WTC11 (cell line): ENCODE measurements at regions not wholly inside any gene's neighbourhood (a gene's known extent, or its start where the extent isn't known, plus 50 kb on each side); places are given as distances from the start of the nearest gene placed in this dataset.

Experiments
- ATAC-seq: fragments of 200-7000 bp; cut with Tn5 transposase; 2 replicates; pipeline ENCODE4 v1.10.0; 2021; ENCODE audit warnings: mild to moderate bottlenecking, moderate library complexity
- CTCF ChIA-PET: fragments of 300-600 bp; sonication (Branson Sonifier 250); formaldehyde crosslinking; loops from one replicate; lab custom pipeline; 2021; ENCODE audit warnings: antibody characterized with exemption; lab: Charles Lee
- POLR2A ChIA-PET: fragments of 350-600 bp; sonication (Branson Sonifier 250); formaldehyde crosslinking; loops from one replicate; lab custom pipeline; 2021; ENCODE audit warnings: antibody characterized with exemption; lab: Charles Lee
- DNase-seq: peaks from one replicate; pipeline ENCODE4 v3.0.0; 2021; ENCODE audit warnings: low spot score
- H3K27ac Mint-ChIP-seq: 2 replicates; pipeline ENCODE4 v1.8.0; 2021; ENCODE audit warnings: mixed read lengths
- H3K27me3 Mint-ChIP-seq: 2 replicates; pipeline ENCODE4 v1.8.0; 2021; ENCODE audit warnings: low read depth, mild to moderate bottlenecking, moderate library complexity, mixed read lengths
- H3K36me3 Mint-ChIP-seq: 2 replicates; pipeline ENCODE4 v1.8.0; 2021; ENCODE audit warnings: mixed read lengths
- H3K4me1 Mint-ChIP-seq: 2 replicates; pipeline ENCODE4 v1.8.0; 2022; ENCODE audit warnings: mixed read lengths
- H3K4me3 Mint-ChIP-seq: 2 replicates; pipeline ENCODE4 v1.8.0; 2021; ENCODE audit warnings: mild to moderate bottlenecking, moderate library complexity, mixed read lengths
- H3K9me3 Mint-ChIP-seq: 2 replicates; pipeline ENCODE4 v1.8.0; 2021; ENCODE audit warnings: mixed read lengths
- ATF1 ChIP-seq: sonication (generic); formaldehyde crosslinking; IDR thresholded peaks from 2 replicates; pipeline ENCODE4 v1.8.1; 2023; ENCODE audit warnings: mild to moderate bottlenecking, moderate library complexity, missing genetic modification reagents
- CREM ChIP-seq: sonication (generic); formaldehyde crosslinking; IDR thresholded peaks from 2 replicates; pipeline ENCODE4 v1.8.1; 2022; ENCODE audit warnings: mild to moderate bottlenecking, missing genetic modification reagents, moderate library complexity
- EMX1 ChIP-seq: fragments of 250-450 bp; sonication (Bioruptor Pico); IDR thresholded peaks from 2 replicates; pipeline ENCODE4 v1.8.0; 2021; ENCODE audit warnings: mild to moderate bottlenecking
- ESRRA ChIP-seq: sonication (generic); formaldehyde crosslinking; IDR thresholded peaks from 2 replicates; pipeline ENCODE4 v1.8.1; 2022; ENCODE audit warnings: mild to moderate bottlenecking, missing genetic modification reagents, borderline replicate concordance
- FOXP1 ChIP-seq: sonication (generic); formaldehyde crosslinking; IDR thresholded peaks from 2 replicates; pipeline ENCODE4 v1.8.0; 2022; ENCODE audit warnings: missing genetic modification reagents, mild to moderate bottlenecking, moderate library complexity, borderline replicate concordance
- JUN ChIP-seq: sonication (generic); formaldehyde crosslinking; IDR thresholded peaks from 2 replicates; pipeline ENCODE4 v1.8.0; 2023; ENCODE audit warnings: mild to moderate bottlenecking, missing genetic modification reagents
- NR3C1 ChIP-seq: sonication (generic); formaldehyde crosslinking; conservative IDR thresholded peaks from 2 replicates; pipeline ENCODE4 v1.8.1; 2023; ENCODE audit warnings: low read depth, mild to moderate bottlenecking, missing genetic modification reagents
- PRRX2 ChIP-seq: fragments of 250-450 bp; sonication (Bioruptor Pico); IDR thresholded peaks from 2 replicates; pipeline ENCODE4 v1.8.0; 2021; ENCODE audit warnings: mild to moderate bottlenecking
- SMAD3 ChIP-seq: sonication (generic); formaldehyde crosslinking; IDR thresholded peaks from 2 replicates; pipeline ENCODE4 v1.8.0; 2022; ENCODE audit warnings: missing genetic modification reagents, mild to moderate bottlenecking, borderline replicate concordance
- SMAD4 ChIP-seq: sonication (generic); formaldehyde crosslinking; IDR thresholded peaks from 2 replicates; pipeline ENCODE4 v1.8.0; 2022; ENCODE audit warnings: mild to moderate bottlenecking, missing genetic modification reagents
- TP53 ChIP-seq: sonication (generic); formaldehyde crosslinking; IDR thresholded peaks from 2 replicates; pipeline ENCODE4 v1.8.1; 2023; ENCODE audit warnings: mild to moderate bottlenecking, missing genetic modification reagents
- TF ChIP-seq, protein P1 (sequence below): fragments of 250-450 bp; sonication (Bioruptor Pico); IDR thresholded peaks from 2 replicates; pipeline ENCODE4 v1.9.0; 2021; ENCODE audit warnings: mild to moderate bottlenecking
- TF ChIP-seq, protein P2 (sequence below): sonication (generic); formaldehyde crosslinking; conservative IDR thresholded peaks from 2 replicates; pipeline ENCODE4 v1.8.1; 2022; ENCODE audit warnings: mild to moderate bottlenecking, missing genetic modification reagents
- TF ChIP-seq, protein P3 (sequence below): sonication (generic); formaldehyde crosslinking; IDR thresholded peaks from 2 replicates; pipeline ENCODE4 v1.8.0; 2023; ENCODE audit warnings: mild to moderate bottlenecking, missing genetic modification reagents
- TF ChIP-seq, protein P4 (sequence below): fragments of 250-450 bp; sonication (Bioruptor Pico); IDR thresholded peaks from 2 replicates; pipeline ENCODE4 v1.9.0; 2021; ENCODE audit warnings: mild to moderate bottlenecking
- TF ChIP-seq, protein P5 (sequence below): fragments of 250-450 bp; sonication (Bioruptor Pico); IDR thresholded peaks from 2 replicates; pipeline ENCODE4 v1.8.0; 2021; ENCODE audit warnings: mild to moderate bottlenecking
- TF ChIP-seq, protein P6 (sequence below): sonication (generic); formaldehyde crosslinking; IDR thresholded peaks from 2 replicates; pipeline ENCODE4 v1.8.1; 2022; ENCODE audit warnings: low read depth, mild to moderate bottlenecking, moderate library complexity, missing genetic modification reagents, borderline replicate concordance
- TF ChIP-seq, protein P7 (sequence below): sonication (generic); formaldehyde crosslinking; IDR thresholded peaks from 2 replicates; pipeline ENCODE4 v1.8.0; 2023; ENCODE audit warnings: missing genetic modification reagents, mild to moderate bottlenecking, borderline replicate concordance
- TF ChIP-seq, protein P8 (sequence below): sonication (generic); formaldehyde crosslinking; IDR thresholded peaks from 2 replicates; pipeline ENCODE4 v1.8.1; 2022; ENCODE audit warnings: mild to moderate bottlenecking, missing genetic modification reagents, moderate library complexity, borderline replicate concordance
- TF ChIP-seq, protein P9 (sequence below): sonication (generic); formaldehyde crosslinking; IDR thresholded peaks from 2 replicates; pipeline ENCODE4 v1.8.0; 2022; ENCODE audit warnings: mild to moderate bottlenecking, missing genetic modification reagents

DNA sequence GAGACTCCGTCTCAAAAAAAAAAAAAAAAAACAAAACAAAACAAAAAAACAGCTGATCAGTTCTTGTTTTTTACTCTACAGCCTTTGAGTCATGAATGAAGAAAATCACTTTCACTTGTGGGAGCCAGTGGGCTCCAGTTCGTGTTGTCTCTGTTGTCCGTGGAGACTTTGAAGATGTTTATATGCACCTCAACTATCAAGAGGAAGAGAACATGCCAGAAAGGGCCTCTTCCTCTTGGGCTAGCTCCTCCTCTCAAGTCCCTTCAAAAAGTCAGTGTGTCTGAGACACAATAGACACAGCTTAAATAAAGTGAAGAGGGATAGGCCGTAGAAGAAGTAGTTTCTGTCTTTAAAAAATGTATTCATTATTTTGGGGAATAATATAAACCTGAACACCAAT, 182.7 kb downstream of the KDR start:
- Mint-ChIP-seq H3K27me3 (no peaks in the 10 kb centered on the region), H3K4me1 (no peaks in the 10 kb centered on the region), H3K9me3 (peaks cover 5% of the 10 kb centered on the region; the same call in 1 of the 2 replicates), H3K27ac (no peak overlapping the region), H3K36me3 (no peaks in the 10 kb centered on the region), H3K4me3 (no peak overlapping the region)
- ChIA-PET POLR2A (no interaction called here), CTCF (interaction anchor here (0.9 kb wide), 1 partner anchor 29 kb away, joined by 3 read pairs; no protein-coding TSS in a partner anchor)
- no peak for TF ChIP-seq SMAD4 (CRISPR knock-in tag)
- no peak for TF ChIP-seq ESRRA (CRISPR knock-in tag)
- TF ChIP-seq, protein P1, sequence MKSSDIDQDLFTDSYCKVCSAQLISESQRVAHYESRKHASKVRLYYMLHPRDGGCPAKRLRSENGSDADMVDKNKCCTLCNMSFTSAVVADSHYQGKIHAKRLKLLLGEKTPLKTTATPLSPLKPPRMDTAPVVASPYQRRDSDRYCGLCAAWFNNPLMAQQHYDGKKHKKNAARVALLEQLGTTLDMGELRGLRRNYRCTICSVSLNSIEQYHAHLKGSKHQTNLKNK: no peak
- TF ChIP-seq, protein P2, sequence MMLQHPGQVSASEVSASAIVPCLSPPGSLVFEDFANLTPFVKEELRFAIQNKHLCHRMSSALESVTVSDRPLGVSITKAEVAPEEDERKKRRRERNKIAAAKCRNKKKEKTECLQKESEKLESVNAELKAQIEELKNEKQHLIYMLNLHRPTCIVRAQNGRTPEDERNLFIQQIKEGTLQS (CRISPR knock-in tag): no peak
- TF ChIP-seq PRRX2 (CRISPR knock-in tag): no peak
- TF ChIP-seq, protein P3, sequence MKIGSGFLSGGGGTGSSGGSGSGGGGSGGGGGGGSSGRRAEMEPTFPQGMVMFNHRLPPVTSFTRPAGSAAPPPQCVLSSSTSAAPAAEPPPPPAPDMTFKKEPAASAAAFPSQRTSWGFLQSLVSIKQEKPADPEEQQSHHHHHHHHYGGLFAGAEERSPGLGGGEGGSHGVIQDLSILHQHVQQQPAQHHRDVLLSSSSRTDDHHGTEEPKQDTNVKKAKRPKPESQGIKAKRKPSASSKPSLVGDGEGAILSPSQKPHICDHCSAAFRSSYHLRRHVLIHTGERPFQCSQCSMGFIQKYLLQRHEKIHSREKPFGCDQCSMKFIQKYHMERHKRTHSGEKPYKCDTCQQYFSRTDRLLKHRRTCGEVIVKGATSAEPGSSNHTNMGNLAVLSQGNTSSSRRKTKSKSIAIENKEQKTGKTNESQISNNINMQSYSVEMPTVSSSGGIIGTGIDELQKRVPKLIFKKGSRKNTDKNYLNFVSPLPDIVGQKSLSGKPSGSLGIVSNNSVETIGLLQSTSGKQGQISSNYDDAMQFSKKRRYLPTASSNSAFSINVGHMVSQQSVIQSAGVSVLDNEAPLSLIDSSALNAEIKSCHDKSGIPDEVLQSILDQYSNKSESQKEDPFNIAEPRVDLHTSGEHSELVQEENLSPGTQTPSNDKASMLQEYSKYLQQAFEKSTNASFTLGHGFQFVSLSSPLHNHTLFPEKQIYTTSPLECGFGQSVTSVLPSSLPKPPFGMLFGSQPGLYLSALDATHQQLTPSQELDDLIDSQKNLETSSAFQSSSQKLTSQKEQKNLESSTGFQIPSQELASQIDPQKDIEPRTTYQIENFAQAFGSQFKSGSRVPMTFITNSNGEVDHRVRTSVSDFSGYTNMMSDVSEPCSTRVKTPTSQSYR (CRISPR knock-in tag): no peak
- TF ChIP-seq, protein P4, sequence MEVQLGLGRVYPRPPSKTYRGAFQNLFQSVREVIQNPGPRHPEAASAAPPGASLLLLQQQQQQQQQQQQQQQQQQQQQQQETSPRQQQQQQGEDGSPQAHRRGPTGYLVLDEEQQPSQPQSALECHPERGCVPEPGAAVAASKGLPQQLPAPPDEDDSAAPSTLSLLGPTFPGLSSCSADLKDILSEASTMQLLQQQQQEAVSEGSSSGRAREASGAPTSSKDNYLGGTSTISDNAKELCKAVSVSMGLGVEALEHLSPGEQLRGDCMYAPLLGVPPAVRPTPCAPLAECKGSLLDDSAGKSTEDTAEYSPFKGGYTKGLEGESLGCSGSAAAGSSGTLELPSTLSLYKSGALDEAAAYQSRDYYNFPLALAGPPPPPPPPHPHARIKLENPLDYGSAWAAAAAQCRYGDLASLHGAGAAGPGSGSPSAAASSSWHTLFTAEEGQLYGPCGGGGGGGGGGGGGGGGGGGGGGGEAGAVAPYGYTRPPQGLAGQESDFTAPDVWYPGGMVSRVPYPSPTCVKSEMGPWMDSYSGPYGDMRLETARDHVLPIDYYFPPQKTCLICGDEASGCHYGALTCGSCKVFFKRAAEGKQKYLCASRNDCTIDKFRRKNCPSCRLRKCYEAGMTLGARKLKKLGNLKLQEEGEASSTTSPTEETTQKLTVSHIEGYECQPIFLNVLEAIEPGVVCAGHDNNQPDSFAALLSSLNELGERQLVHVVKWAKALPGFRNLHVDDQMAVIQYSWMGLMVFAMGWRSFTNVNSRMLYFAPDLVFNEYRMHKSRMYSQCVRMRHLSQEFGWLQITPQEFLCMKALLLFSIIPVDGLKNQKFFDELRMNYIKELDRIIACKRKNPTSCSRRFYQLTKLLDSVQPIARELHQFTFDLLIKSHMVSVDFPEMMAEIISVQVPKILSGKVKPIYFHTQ (CRISPR knock-in tag): no peak
- no peak for TF ChIP-seq FOXP1 (CRISPR knock-in tag)
- TF ChIP-seq, protein P5, sequence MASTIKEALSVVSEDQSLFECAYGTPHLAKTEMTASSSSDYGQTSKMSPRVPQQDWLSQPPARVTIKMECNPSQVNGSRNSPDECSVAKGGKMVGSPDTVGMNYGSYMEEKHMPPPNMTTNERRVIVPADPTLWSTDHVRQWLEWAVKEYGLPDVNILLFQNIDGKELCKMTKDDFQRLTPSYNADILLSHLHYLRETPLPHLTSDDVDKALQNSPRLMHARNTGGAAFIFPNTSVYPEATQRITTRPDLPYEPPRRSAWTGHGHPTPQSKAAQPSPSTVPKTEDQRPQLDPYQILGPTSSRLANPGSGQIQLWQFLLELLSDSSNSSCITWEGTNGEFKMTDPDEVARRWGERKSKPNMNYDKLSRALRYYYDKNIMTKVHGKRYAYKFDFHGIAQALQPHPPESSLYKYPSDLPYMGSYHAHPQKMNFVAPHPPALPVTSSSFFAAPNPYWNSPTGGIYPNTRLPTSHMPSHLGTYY: no peak
- no peak for TF ChIP-seq TP53
- TF ChIP-seq, protein P6, sequence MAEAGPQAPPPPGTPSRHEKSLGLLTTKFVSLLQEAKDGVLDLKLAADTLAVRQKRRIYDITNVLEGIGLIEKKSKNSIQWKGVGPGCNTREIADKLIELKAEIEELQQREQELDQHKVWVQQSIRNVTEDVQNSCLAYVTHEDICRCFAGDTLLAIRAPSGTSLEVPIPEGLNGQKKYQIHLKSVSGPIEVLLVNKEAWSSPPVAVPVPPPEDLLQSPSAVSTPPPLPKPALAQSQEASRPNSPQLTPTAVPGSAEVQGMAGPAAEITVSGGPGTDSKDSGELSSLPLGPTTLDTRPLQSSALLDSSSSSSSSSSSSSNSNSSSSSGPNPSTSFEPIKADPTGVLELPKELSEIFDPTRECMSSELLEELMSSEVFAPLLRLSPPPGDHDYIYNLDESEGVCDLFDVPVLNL (CRISPR knock-in tag): no peak
- TF ChIP-seq, protein P7, sequence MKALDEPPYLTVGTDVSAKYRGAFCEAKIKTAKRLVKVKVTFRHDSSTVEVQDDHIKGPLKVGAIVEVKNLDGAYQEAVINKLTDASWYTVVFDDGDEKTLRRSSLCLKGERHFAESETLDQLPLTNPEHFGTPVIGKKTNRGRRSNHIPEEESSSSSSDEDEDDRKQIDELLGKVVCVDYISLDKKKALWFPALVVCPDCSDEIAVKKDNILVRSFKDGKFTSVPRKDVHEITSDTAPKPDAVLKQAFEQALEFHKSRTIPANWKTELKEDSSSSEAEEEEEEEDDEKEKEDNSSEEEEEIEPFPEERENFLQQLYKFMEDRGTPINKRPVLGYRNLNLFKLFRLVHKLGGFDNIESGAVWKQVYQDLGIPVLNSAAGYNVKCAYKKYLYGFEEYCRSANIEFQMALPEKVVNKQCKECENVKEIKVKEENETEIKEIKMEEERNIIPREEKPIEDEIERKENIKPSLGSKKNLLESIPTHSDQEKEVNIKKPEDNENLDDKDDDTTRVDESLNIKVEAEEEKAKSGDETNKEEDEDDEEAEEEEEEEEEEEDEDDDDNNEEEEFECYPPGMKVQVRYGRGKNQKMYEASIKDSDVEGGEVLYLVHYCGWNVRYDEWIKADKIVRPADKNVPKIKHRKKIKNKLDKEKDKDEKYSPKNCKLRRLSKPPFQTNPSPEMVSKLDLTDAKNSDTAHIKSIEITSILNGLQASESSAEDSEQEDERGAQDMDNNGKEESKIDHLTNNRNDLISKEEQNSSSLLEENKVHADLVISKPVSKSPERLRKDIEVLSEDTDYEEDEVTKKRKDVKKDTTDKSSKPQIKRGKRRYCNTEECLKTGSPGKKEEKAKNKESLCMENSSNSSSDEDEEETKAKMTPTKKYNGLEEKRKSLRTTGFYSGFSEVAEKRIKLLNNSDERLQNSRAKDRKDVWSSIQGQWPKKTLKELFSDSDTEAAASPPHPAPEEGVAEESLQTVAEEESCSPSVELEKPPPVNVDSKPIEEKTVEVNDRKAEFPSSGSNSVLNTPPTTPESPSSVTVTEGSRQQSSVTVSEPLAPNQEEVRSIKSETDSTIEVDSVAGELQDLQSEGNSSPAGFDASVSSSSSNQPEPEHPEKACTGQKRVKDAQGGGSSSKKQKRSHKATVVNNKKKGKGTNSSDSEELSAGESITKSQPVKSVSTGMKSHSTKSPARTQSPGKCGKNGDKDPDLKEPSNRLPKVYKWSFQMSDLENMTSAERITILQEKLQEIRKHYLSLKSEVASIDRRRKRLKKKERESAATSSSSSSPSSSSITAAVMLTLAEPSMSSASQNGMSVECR (CRISPR knock-in tag): no peak
- TF ChIP-seq JUN (CRISPR knock-in tag): no peak
- TF ChIP-seq, protein P8, sequence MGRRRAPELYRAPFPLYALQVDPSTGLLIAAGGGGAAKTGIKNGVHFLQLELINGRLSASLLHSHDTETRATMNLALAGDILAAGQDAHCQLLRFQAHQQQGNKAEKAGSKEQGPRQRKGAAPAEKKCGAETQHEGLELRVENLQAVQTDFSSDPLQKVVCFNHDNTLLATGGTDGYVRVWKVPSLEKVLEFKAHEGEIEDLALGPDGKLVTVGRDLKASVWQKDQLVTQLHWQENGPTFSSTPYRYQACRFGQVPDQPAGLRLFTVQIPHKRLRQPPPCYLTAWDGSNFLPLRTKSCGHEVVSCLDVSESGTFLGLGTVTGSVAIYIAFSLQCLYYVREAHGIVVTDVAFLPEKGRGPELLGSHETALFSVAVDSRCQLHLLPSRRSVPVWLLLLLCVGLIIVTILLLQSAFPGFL (CRISPR knock-in tag): no peak
- TF ChIP-seq CREM: no peak
- no peak for TF ChIP-seq NR3C1 (CRISPR knock-in tag)
- TF ChIP-seq, protein P9, sequence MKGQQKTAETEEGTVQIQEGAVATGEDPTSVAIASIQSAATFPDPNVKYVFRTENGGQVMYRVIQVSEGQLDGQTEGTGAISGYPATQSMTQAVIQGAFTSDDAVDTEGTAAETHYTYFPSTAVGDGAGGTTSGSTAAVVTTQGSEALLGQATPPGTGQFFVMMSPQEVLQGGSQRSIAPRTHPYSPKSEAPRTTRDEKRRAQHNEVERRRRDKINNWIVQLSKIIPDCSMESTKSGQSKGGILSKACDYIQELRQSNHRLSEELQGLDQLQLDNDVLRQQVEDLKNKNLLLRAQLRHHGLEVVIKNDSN (CRISPR knock-in tag): no peak
- no peak for TF ChIP-seq EMX1
- TF ChIP-seq SMAD3 (CRISPR knock-in tag): no peak
- TF ChIP-seq ATF1: no peak
- ATAC-seq (no peak), DNase-seq (no peak)
